Mesendoderm (in vitro differentiated cells): ENCODE measurements at regions not wholly inside any gene's neighbourhood (a gene's known extent, or its start where the extent isn't known, plus 50 kb on each side); places are given as distances from the start of the nearest gene placed in this dataset.
"Not testable (repeated sequence)": the region's sequence is repeated elsewhere in the genome, so short reads cannot be mapped to it uniquely, and the experiment has no call there.

ENCODE experiments used
- DNase-seq: peaks from one replicate; pipeline ENCODE4 v3.0.0; 2013
- H2AK5ac ChIP-seq: 2 replicates; pipeline ENCODE4 v1.6.1; 2013; ENCODE audit warnings: low read length, inconsistent platforms
- H2BK120ac ChIP-seq: 2 replicates; pipeline ENCODE4 v1.6.1; 2013; ENCODE audit warnings: low read depth, mild to moderate bottlenecking, low read length, moderate library complexity, mixed read lengths
- H2BK15ac ChIP-seq: replicated peaks from 2 replicates; pipeline ENCODE4 v1.6.1; 2013; ENCODE audit warnings: low read depth, mild to moderate bottlenecking, moderate library complexity
- H2BK5ac ChIP-seq: 2 replicates; pipeline ENCODE4 v1.6.1; 2013; ENCODE audit warnings: low read length, inconsistent platforms
- H3K18ac ChIP-seq: 2 replicates; pipeline ENCODE4 v1.6.1; 2013; ENCODE audit warnings: mild to moderate bottlenecking, low read length, mixed read lengths
- H3K23ac ChIP-seq: one replicate; pipeline ENCODE4 v1.6.1; 2013; ENCODE audit warnings: low read length
- H3K27ac ChIP-seq: 2 replicates; pipeline ENCODE4 v1.5.1; 2013; ENCODE audit warnings: low read depth, mild to moderate bottlenecking, inconsistent platforms, low read length, moderate library complexity
- H3K27me3 ChIP-seq: 2 replicates; pipeline ENCODE4 v1.6.1; 2013; ENCODE audit warnings: low read length, control low read depth, mild to moderate bottlenecking, inconsistent platforms; ENCODE audit not compliant: insufficient read depth, poor library complexity
- H3K36me3 ChIP-seq: 2 replicates; pipeline ENCODE4 v1.6.1; 2013; ENCODE audit warnings: low read length, inconsistent platforms; ENCODE audit not compliant: control insufficient read depth, insufficient read depth
- H3K4ac ChIP-seq: one replicate; pipeline ENCODE4 v1.6.1; 2013; ENCODE audit warnings: low read depth, mild to moderate bottlenecking, low read length, moderate library complexity
- H3K4me1 ChIP-seq: 2 replicates; pipeline ENCODE4 v1.6.1; 2013; ENCODE audit warnings: low read depth, low read length, inconsistent platforms; ENCODE audit not compliant: control insufficient read depth
- H3K4me2 ChIP-seq: 2 replicates; pipeline ENCODE4 v1.6.1; 2013; ENCODE audit warnings: low read length
- H3K4me3 ChIP-seq: 2 replicates; pipeline ENCODE4 v1.5.1; 2013; ENCODE audit warnings: mild to moderate bottlenecking, low read length
- H3K56ac ChIP-seq: one replicate; pipeline ENCODE4 v1.6.1; 2013; ENCODE audit warnings: low read length
- H3K79me1 ChIP-seq: 2 replicates; pipeline ENCODE4 v1.6.1; 2013; ENCODE audit warnings: low read length, inconsistent platforms
- H3K79me2 ChIP-seq: 2 replicates; pipeline ENCODE4 v1.6.1; 2013; ENCODE audit warnings: mild to moderate bottlenecking, low read length; ENCODE audit not compliant: control insufficient read depth, insufficient read depth
- H3K9ac ChIP-seq: 2 replicates; pipeline ENCODE4 v1.6.1; 2013; ENCODE audit warnings: low read length, inconsistent platforms
- H4K5ac ChIP-seq: one replicate; pipeline ENCODE4 v1.6.1; 2013; ENCODE audit warnings: low read length
- H4K8ac ChIP-seq: one replicate; pipeline ENCODE4 v1.6.1; 2013; ENCODE audit warnings: low read depth, mild to moderate bottlenecking, control low read depth, low read length, moderate library complexity
- WGBS: extraction: QIAGEN DNeasy Blood & Tissue Kit; methylation state at CpG from one replicate; pipeline ENCODE4 v1.1.7; 2013; ENCODE audit warnings: low lambda C conversion rate, missing lambda C conversion rate; ENCODE audit not compliant: insufficient coverage; ENCODE audit errors: extremely low coverage; 5-methylcytosine and 5-hydroxymethylcytosine counted together

GRCh38 chr7:149692557-149692982 is 80.8 kb downstream of the ZNF467 start:
- no peak overlapping the region for H2BK5ac ChIP-seq
- DNase-seq = no peak
- no CpG with 5 or more reads among the region's 43 CpGs for WGBS

GRCh38 chr7:149692056-149692455 is 81.3 kb downstream of the ZNF467 start:
- peaks cover 3% of the 10 kb centered on the region for H3K4me1 ChIP-seq
- H3K18ac ChIP-seq = no peak overlapping the region
- H3K4ac ChIP-seq = no peak overlapping the region
- H3K36me3 ChIP-seq = no peaks in the 10 kb centered on the region
- WGBS = no CpG with 5 or more reads among the region's 9 CpGs
- no peak overlapping the region for H3K27ac ChIP-seq
- peak overlapping the region; percentile 39 for H3K4me2 ChIP-seq
- H4K5ac ChIP-seq = no peak overlapping the region
- no peak for DNase-seq
- no peaks in the 10 kb centered on the region for H3K79me2 ChIP-seq
- H4K8ac ChIP-seq = no peak overlapping the region
- H2BK120ac ChIP-seq = no peak overlapping the region
- no peak overlapping the region for H3K23ac ChIP-seq
- H3K9ac ChIP-seq = peak overlapping the region; percentile 35
- H2BK5ac ChIP-seq = no peak overlapping the region
- peak overlapping the region; percentile 49 for H3K56ac ChIP-seq
- no peaks in the 10 kb centered on the region for H3K27me3 ChIP-seq
- no peaks in the 10 kb centered on the region for H3K79me1 ChIP-seq
- H3K4me3 ChIP-seq = peak overlapping the region; percentile 2
- H2AK5ac ChIP-seq = no peak overlapping the region
- H2BK15ac ChIP-seq = no peak overlapping the region

More at GRCh38 chr7:149692557-149692982, 80.8 kb downstream of the ZNF467 start:
- Histone ChIP-seq H3K27ac (no peak overlapping the region), H3K56ac (peak overlapping the region; percentile 49), H3K79me1 (no peaks in the 10 kb centered on the region), H3K23ac (no peak overlapping the region), H4K5ac (no peak overlapping the region), H2BK15ac (no peak overlapping the region), H3K4me3 (peak overlapping the region; percentile 2), H4K8ac (no peak overlapping the region), H3K4me2 (peak overlapping the region; percentile 39), H3K9ac (peak overlapping the region; percentile 35), H3K4ac (no peak overlapping the region), H3K27me3 (no peaks in the 10 kb centered on the region), H3K36me3 (no peaks in the 10 kb centered on the region), H3K79me2 (no peaks in the 10 kb centered on the region), H2BK120ac (no peak overlapping the region), H3K18ac (no peak overlapping the region), H2AK5ac (no peak overlapping the region), H3K4me1 (peaks cover 3% of the 10 kb centered on the region)

GRCh38 chr7:149690688-149691446 is 82.5 kb downstream of the ZNF467 start:
- H3K9ac ChIP-seq = no peak overlapping the region
- no CpG with 5 or more reads among the region's 22 CpGs for WGBS
- H3K4me2 ChIP-seq = no peak overlapping the region
- no peak overlapping the region for H4K5ac ChIP-seq
- H3K23ac ChIP-seq = no peak overlapping the region
- no peak overlapping the region for H2BK120ac ChIP-seq
- H3K18ac ChIP-seq = no peak overlapping the region
- H3K27ac ChIP-seq = no peak overlapping the region
- H3K4ac ChIP-seq = no peak overlapping the region
- no peak overlapping the region for H2AK5ac ChIP-seq
- peaks cover 3% of the 10 kb centered on the region for H3K4me1 ChIP-seq
- H2BK15ac ChIP-seq = no peak overlapping the region
- peak; percentile 97 for DNase-seq
- no peak overlapping the region for H3K56ac ChIP-seq
- H3K79me1 ChIP-seq = no peaks in the 10 kb centered on the region
- no peaks in the 10 kb centered on the region for H3K36me3 ChIP-seq
- no peaks in the 10 kb centered on the region for H3K27me3 ChIP-seq
- no peak overlapping the region for H2BK5ac ChIP-seq
- no peak overlapping the region for H4K8ac ChIP-seq
- no peaks in the 10 kb centered on the region for H3K79me2 ChIP-seq
- no peak overlapping the region for H3K4me3 ChIP-seq

GRCh38 chr7:149689291-149689721 is 84.1 kb downstream of the ZNF467 start:
- Histone ChIP-seq H3K4me1 (peaks cover 3% of the 10 kb centered on the region), H2BK120ac (no peak overlapping the region), H3K79me2 (no peaks in the 10 kb centered on the region), H2BK15ac (no peak overlapping the region), H3K27ac (no peak overlapping the region), H4K8ac (no peak overlapping the region), H3K4ac (no peak overlapping the region), H3K4me2 (no peak overlapping the region), H2BK5ac (no peak overlapping the region), H4K5ac (no peak overlapping the region), H3K9ac (no peak overlapping the region), H3K4me3 (no peak overlapping the region), H3K79me1 (no peaks in the 10 kb centered on the region), H3K18ac (no peak overlapping the region), H2AK5ac (no peak overlapping the region), H3K36me3 (no peaks in the 10 kb centered on the region), H3K27me3 (no peaks in the 10 kb centered on the region), H3K23ac (no peak overlapping the region), H3K56ac (no peak overlapping the region)
- no peak for DNase-seq
- WGBS = no CpG with 5 or more reads among the region's 5 CpGs

- H4K5ac ChIP-seq = no peak overlapping the region
- H3K36me3 ChIP-seq = no peaks in the 10 kb centered on the region
- H4K8ac ChIP-seq = no peak overlapping the region
- H3K4ac ChIP-seq = no peak overlapping the region
- no peak overlapping the region for H3K18ac ChIP-seq
- H3K23ac ChIP-seq = no peak overlapping the region
- H3K79me1 ChIP-seq = no peaks in the 10 kb centered on the region
- H3K9ac ChIP-seq = no peak overlapping the region
- H2BK120ac ChIP-seq = no peak overlapping the region
- no peak overlapping the region for H2BK5ac ChIP-seq
- DNase-seq = no peak
- peaks cover 3% of the 10 kb centered on the region for H3K4me1 ChIP-seq
- no peak overlapping the region for H2BK15ac ChIP-seq
- H3K56ac ChIP-seq = no peak overlapping the region
- H2AK5ac ChIP-seq = no peak overlapping the region
- no peak overlapping the region for H3K4me3 ChIP-seq
- no CpG with 5 or more reads among the region's 3 CpGs for WGBS
- no peak overlapping the region for H3K4me2 ChIP-seq
- H3K27me3 ChIP-seq = no peaks in the 10 kb centered on the region
- no peak overlapping the region for H3K27ac ChIP-seq
- no peaks in the 10 kb centered on the region for H3K79me2 ChIP-seq
Observed at GRCh38 chr7:149688836-149689235, 84.6 kb downstream of the ZNF467 start.

- not testable (repeated sequence) for H2BK5ac ChIP-seq, H4K5ac ChIP-seq, H2BK120ac ChIP-seq, H3K79me2 ChIP-seq, H3K4me1 ChIP-seq, H3K4me3 ChIP-seq, H3K27me3 ChIP-seq, H3K9ac ChIP-seq, H2BK15ac ChIP-seq, H3K18ac ChIP-seq, H3K27ac ChIP-seq, H4K8ac ChIP-seq, H3K56ac ChIP-seq, DNase-seq, H3K4ac ChIP-seq, H3K36me3 ChIP-seq, H2AK5ac ChIP-seq, H3K4me2 ChIP-seq, H3K23ac ChIP-seq, H3K79me1 ChIP-seq
- no CpG with 5 or more reads among the region's 7 CpGs for WGBS
Observed at GRCh38 chr7:149687820-149688219, 85.6 kb downstream of the ZNF467 start.
